CD1c-positive myeloid dendritic cell (primary cell): ENCODE measurements at regions not wholly inside any gene's neighbourhood (a gene's known extent, or its start where the extent isn't known, plus 50 kb on each side); places are given as distances from the start of the nearest gene placed in this dataset.

Experiments used
- DNase-seq: peaks from one replicate; pipeline ENCODE4 v3.0.0-alpha.2; 2016; ENCODE audit errors: extremely low spot score

DNA sequence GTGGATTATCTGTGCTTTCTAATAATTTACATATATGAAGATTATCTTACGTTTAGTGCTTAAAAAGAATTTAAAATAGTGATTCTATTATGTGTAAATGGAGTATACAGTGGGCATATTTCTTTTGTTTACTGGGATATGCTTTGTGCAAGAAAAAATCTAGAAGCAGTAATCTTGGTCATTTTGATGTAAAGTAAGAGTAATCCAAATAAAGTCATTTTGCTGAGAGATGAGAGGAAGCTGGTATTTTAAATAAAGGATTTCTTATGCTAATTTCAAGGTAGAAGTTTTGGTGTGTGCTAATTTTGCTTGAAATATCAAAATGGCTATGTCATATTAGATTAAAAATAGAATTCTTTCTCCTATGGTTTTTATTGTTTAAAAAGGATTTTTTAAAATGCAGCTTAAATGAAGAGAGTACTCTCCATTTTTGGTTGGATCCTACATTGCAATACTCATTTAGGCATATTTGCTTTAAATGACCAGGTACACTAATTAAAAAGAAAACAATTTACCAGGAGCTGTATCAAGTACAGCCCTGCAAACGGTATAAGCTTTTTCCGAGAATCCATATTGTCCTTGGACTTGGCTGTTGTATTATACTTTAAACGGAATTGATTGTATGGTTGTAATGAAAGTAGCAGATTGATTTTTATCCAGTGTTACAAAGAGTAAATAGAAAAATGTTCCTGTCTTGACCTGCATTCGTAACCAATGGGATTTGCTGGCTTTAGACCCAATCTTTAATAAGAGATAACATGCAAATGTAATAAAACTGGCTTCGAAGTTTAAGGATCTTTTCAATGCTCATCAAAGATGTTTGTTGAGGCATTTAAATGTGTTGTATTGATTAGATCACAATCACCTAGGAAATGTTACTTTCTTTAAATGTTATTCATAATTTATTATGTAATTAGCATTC lies 574.7 kb downstream of the USP25 start:
- no peak for DNase-seq

- no peak for DNase-seq
These were observed 575.9 kb downstream of the USP25 start for GRCh38 chr21:16305686-16306085.

GRCh38 chr21:16307256-16307655 lies 577.5 kb downstream of the USP25 start:
- no peak for DNase-seq

GRCh38 chr21:16308269-16308668 lies 578.5 kb downstream of the USP25 start:
- DNase-seq, result no peak

GRCh38 chr21:16309250-16309971 lies 579.6 kb downstream of the USP25 start:
- no peak for DNase-seq

GRCh38 chr21:16310176-16310575 lies 580.4 kb downstream of the USP25 start:
- no peak for DNase-seq

GRCh38 chr21:16311229-16311628 lies 581.4 kb downstream of the USP25 start:
- DNase-seq, result no peak

- no peak for DNase-seq
These were observed 582.5 kb downstream of the USP25 start for GRCh38 chr21:16312321-16312720.

DNA sequence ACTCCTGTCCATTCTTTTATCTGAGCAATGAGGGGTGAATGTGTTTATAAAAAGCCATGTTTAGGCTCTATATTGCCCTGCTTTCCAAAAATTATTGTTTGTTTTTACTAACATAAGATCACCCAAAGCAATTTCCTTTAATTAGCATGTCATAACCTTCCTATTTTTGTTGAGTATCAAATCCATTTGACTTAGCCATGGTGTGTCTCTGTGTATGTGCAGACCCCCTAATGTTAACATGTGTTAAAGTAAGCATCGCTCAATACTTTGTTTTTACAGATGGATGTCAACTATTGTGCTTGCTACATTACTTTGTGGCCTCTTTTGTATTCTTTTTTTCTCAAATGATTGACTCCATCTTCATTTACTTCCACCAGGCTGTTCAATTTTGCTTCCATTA lies 585.4 kb downstream of the USP25 start:
- no peak for DNase-seq

- no peak for DNase-seq
These were observed 589.0 kb downstream of the USP25 start for GRCh38 chr21:16318651-16319300.

DNA sequence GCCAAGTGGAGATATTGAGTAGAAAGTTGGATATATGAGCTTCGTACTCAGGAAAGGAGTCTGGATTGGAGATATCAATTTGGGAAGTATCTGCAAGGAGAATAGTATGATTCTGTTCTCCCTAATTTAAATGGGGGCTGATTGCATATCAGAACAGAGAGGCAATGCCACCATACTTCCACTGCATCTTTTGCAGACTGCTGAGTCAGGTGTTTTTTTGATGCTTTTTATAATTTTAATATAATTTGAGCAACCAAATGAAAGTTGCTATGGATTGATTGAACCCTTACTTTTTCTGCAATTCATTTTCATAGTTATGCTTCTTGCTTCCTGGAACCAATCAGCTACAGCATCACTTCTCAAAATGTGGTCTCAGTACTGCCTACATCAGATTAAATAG lies 590.3 kb downstream of the USP25 start:
- no peak for DNase-seq

GRCh38 chr21:16322454-16322853 lies 592.7 kb downstream of the USP25 start:
- DNase-seq, result no peak

DNA sequence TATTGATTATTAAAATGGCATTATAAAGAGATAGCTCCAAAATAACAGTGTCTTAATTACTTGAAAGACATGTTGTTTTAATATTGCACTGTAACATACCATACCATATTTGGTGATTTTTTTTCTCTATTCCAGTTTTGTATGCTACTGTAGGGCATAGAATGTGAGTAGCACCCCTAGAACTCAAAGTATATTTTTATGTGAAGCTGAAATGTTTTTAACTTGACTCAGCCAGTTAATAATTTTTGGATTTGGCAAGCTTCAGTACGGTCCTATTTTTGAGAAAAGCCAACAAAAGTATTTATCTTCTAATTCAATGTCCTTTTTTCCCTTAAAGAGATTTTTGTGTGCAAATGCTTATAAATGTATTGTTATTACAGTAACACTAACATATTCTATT lies 593.8 kb downstream of the USP25 start:
- no peak for DNase-seq

DNA sequence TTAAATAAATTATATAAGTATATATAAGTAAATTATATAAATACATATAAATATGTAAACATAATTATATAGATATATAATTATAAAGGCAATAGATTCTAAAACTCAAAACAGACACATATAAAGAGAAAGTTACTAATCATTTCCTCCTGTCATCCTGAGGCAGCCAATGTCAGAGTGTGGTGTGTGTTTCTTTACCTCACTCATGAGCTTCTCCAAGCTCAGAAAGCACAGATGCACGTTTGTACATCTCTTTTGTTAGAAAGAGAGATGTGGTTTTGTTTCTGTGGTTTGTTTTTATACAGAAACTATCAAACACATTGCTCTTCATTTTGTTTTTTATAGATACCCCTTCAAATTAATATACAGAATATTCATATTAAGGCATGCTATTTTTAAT lies 594.8 kb downstream of the USP25 start:
- DNase-seq, result no peak

DNA sequence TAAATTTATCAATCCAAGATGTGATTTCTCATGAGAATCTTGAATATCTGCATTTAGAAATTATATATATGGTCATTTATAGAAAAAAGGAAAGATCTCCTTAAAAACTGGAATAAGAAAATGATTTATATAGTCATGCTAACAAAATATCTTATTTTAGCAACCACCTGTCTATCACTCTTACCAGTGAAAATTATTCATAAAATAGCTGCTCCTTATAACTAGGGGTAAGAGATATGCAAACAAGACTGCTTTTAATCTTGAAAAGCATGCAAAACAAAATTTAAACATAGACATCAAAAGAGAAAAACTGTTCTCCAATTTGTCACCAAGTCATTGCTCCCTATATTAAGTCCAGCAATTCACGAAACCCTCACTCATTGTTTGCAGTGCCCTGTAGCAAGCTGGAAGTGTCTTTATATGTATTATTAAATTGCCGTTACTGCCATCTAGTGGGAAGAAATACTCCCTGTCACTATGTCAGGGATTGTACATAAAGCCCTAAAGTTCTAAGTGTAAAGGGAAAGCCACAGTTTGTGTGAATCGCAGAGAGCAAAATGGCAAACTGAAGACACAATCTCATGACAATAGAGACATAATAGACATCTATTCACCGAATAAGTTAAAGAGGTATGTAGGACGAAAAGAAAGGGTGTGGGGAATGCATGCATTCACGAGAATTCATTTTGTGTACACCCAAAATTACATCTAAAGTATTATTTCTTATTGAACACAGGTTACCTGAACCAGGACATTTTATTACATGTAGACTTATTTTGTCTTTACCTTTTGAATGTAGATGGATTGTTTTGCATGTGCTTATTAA lies 600.5 kb downstream of the USP25 start:
- DNase-seq, result peak; percentile 62

DNA sequence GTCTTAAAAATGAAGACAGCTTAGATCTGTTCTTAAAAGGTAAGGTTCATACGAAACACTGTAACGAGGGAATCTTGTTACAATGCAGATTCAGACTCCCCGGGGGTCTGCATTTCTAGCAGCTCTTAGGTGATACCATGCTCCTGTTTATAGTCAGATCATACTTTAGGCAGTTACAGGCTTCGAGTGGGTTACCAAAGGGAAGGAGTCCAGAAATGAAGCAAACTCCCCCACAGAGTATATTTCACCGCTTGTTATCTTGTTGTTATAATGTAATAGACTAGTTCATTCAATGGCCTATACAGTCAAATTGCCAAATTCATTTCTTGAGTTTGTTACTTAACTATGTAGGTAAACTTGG lies 601.1 kb downstream of the USP25 start:
- no peak for DNase-seq

DNA sequence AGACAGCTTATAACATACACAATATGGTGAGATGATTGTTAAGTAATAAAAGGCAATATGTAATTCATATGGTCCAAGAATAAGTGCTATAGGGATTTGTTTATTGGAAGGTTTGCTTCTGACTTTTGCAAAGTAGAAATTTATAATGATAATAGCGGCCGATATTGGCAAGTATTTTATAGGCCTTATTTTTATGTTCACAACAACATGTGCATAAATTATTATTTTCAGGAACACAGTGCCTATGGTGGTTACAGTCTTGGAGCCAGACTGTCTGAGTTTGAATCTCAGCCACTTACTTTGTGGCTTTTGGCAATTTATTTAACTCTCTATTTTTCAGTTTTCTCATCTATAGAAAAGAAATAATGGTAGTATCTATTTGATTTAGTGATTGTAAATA lies 607.5 kb downstream of the USP25 start:
- no peak for DNase-seq

DNA sequence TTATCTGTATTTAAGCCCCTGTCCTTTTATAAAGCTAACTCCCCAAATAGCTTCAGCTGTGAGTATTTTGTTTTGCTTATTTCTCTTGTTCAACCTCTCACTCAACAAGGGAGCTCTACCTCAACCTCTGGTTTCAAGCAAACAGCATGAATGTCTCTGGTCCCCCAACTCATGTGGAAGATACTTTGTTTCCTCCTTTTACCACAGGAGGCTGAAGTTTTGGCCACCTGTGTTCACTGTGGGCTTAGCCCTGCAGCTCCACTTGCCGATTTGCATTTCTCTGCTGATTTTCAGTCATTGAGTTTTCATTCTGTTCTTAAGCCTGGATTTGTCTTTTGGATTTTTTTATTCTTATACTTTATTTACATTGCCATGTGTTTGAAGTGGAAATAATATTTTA lies 613.1 kb downstream of the USP25 start:
- DNase-seq, result no peak

DNA sequence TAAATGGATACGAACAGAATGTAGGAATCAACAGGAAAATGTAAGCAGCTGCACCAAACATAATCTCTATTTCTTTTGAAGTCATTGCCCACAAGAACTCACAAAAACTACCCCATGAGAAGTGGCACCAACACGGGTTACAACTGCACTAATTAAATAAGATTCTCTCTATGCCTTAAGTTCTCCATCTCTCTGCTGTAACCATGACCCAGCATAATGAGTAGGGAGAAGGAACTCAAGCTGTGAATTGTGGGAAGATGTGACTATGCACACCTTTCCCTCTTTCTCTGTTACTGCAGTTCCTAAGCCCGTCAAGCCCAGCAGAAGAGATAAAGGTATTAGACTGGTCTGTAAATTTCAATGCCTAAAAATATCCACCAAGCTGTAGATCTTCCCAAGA lies 614.0 kb downstream of the USP25 start:
- DNase-seq, result no peak

DNA sequence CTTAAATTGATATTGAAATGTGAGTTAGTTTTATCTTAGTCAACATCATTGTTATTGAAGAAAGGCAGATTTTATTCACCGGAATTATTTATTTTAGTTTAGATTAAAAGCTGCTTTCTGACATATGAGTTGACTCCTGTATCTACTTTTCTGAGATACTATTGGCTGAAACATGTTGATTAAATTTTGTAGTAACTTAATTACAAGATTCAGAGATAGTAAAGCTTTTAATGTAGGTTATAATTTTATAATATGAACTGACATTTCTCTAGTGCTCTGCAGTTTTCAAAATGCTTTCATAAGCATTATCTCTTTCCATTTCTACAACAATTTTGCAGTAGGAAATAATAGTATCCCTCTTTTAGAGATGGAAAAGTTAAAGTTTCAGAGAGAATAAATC lies 616.0 kb downstream of the USP25 start:
- DNase-seq, result no peak

- DNase-seq, result no peak
These were observed 617.4 kb downstream of the USP25 start for GRCh38 chr21:16347223-16347622.

DNA sequence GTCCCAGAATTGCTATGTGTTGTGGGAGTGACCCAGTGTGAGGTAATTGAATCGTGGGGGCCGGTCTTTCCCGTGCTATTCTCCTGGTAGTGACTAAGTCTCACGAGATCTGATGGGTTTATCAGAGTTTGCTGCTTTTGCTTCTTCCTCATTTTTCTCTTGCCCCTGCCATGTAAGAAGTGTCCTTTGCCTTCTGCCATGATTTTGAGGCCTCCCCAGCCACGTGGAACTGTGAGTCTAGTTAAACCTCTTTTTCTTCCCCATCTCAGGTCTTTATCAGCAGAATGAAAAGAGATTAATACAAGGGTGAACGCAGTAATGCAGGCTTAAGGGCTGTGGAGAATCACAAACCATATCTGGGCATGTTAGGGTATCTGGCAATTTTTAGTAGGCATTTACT lies 624.0 kb downstream of the USP25 start:
- no peak for DNase-seq
